ENCODE measurements at regions not wholly inside any gene's neighbourhood (a gene's known extent, or its start where the extent isn't known, plus 50 kb on each side); places are given as distances from the start of the nearest gene placed in this dataset.

DNA sequence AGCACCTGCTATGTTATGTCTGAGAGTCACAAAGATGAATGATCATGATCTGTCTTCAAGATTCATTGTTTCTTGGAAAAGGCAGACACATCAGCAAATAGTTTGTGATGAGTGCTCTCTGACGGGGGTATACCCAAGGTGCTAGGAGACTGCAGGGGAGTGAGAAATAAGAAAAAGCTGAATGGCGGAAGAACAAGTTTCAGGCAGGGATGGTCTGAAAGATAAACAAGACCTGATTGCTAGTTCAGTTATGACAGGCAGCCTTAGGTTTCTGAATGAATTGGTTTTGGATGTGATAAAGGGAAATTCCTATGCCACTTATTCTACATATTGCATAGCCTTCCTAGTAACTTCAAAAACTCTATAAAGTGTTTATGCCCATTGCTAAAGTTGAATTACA lies 327.0 kb upstream of the DKK2 start:
- TF ChIP-seq, protein P1, sequence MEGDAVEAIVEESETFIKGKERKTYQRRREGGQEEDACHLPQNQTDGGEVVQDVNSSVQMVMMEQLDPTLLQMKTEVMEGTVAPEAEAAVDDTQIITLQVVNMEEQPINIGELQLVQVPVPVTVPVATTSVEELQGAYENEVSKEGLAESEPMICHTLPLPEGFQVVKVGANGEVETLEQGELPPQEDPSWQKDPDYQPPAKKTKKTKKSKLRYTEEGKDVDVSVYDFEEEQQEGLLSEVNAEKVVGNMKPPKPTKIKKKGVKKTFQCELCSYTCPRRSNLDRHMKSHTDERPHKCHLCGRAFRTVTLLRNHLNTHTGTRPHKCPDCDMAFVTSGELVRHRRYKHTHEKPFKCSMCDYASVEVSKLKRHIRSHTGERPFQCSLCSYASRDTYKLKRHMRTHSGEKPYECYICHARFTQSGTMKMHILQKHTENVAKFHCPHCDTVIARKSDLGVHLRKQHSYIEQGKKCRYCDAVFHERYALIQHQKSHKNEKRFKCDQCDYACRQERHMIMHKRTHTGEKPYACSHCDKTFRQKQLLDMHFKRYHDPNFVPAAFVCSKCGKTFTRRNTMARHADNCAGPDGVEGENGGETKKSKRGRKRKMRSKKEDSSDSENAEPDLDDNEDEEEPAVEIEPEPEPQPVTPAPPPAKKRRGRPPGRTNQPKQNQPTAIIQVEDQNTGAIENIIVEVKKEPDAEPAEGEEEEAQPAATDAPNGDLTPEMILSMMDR (conservative IDR thresholded peaks at IDR 0.05; ENCODE audit: low read depth, low read length) = no peak
- TF ChIP-seq EZH2 (IDR thresholded peaks at IDR 0.05; ENCODE audit: borderline replicate concordance, low read depth, low read length, poor library complexity, severe bottlenecking) = no peak

All from A673 (cell line).